ENCODE measurements at regions not wholly inside any gene's neighbourhood (a gene's known extent, or its start where the extent isn't known, plus 50 kb on each side); places are given as distances from the start of the nearest gene placed in this dataset.

DNA sequence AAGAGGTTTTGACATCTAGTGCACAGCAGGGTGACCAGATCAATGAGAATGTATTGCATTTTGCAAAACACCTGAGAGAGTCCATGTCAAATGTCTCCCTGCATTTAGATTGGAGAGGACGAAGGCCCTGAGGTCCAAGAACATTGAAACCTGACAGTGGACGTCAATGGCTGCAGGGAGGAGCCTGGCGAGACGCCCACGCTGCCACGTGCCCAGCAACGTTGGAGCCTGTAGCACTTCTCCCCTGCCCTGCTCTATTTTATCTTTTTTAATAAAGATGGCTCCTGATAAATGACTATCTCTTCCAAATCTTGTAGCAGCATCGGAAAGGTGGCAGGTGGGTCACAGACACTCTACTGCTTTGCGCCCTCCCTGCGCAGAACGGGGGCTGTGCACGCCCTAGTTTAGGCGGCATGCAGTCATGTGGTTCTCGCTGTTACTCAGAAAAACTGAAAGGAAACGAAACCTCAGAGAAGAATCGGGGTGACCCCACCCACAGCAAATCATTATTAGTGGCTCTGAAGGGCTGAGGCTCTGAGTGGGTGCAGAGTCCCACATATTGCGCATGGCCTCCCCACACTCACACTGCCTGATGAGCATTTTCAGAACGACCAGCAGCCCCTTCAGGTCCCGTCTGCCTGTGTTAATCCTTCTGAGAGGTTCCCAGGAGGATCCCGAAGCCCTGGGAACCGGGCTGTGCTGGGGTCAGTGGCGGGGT is 62.5 kb upstream of the TAMM41 start:
- TF ChIP-seq, protein P1, sequence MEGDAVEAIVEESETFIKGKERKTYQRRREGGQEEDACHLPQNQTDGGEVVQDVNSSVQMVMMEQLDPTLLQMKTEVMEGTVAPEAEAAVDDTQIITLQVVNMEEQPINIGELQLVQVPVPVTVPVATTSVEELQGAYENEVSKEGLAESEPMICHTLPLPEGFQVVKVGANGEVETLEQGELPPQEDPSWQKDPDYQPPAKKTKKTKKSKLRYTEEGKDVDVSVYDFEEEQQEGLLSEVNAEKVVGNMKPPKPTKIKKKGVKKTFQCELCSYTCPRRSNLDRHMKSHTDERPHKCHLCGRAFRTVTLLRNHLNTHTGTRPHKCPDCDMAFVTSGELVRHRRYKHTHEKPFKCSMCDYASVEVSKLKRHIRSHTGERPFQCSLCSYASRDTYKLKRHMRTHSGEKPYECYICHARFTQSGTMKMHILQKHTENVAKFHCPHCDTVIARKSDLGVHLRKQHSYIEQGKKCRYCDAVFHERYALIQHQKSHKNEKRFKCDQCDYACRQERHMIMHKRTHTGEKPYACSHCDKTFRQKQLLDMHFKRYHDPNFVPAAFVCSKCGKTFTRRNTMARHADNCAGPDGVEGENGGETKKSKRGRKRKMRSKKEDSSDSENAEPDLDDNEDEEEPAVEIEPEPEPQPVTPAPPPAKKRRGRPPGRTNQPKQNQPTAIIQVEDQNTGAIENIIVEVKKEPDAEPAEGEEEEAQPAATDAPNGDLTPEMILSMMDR (IDR thresholded peaks at IDR 0.05) = no peak
- no peak for TF ChIP-seq POLR2A (IDR thresholded peaks at IDR 0.05)
